GM20000 (cell line): ENCODE measurements at regions not wholly inside any gene's neighbourhood (a gene's known extent, or its start where the extent isn't known, plus 50 kb on each side); places are given as distances from the start of the nearest gene placed in this dataset.

Experiments
- DNase-seq: peaks from one replicate; pipeline ENCODE4 v3.0.0; 2012; ENCODE audit warnings: low spot score
- CTCF ChIP-seq: IDR thresholded peaks from 2 replicates; pipeline ENCODE4 v1.5.1; 2012; ENCODE audit warnings: mild to moderate bottlenecking, control low read depth; ENCODE audit errors: extremely low read depth, missing control alignments

GRCh38 chr7:142447762-142448161, 189.9 kb upstream of the PRSS58 start:
- TF ChIP-seq CTCF = no peak
- DNase-seq = no peak

- peak; percentile 4 for TF ChIP-seq CTCF
- DNase-seq = no peak
Observed at GRCh38 chr7:142445019-142445686, 187.3 kb upstream of the PRSS58 start.

GRCh38 chr7:142443216-142444010, 185.6 kb upstream of the PRSS58 start:
- DNase-seq = no peak
- TF ChIP-seq CTCF = no peak

DNA sequence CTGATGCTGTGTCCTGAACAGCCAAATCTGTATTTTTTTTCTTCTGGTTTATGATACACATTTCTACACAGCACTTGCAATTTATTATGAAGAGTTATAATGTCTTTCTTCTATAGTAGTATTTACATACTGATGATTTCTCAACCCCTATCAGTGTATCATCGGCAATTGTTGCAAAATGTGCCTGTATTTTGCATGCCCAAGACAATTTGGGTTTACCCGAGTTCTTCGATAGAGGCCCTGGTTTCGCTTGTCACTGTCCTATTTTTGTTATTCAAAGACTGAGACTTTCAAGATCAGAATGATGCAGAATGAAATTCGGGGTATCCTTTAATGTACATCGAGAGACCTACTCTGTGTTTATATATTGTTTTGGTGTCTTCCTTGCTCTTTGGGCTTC, 184.5 kb upstream of the PRSS58 start:
- no peak for TF ChIP-seq CTCF
- no peak for DNase-seq

DNA sequence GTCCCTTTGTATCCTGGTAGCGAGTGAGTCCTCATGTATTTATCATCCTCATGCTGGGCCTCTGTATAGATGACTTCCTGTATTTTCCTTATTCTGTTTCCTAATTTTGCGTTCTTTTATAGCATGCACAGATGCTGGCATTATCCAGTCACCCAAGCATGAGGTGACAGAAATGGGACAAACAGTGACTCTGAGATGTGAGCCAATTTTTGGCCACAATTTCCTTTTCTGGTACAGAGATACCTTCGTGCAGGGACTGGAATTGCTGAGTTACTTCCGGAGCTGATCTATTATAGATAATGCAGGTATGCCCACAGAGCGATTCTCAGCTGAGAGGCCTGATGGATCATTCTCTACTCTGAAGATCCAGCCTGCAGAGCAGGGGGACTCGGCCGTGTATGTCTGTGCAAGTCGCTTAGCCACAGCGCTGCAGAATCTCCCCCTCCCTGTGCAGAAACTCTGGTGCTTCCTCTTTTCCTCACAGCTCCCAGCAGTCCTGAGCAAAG, 183.1 kb upstream of the PRSS58 start:
- no peak for TF ChIP-seq CTCF
- no peak for DNase-seq

- no peak for TF ChIP-seq CTCF
- DNase-seq = no peak
Observed at GRCh38 chr7:142440219-142440905, 182.5 kb upstream of the PRSS58 start.

GRCh38 chr7:142439739-142440138, 181.9 kb upstream of the PRSS58 start:
- no peak for DNase-seq
- no peak for TF ChIP-seq CTCF
